Keratinocyte (primary cell): ENCODE measurements at regions not wholly inside any gene's neighbourhood (a gene's known extent, or its start where the extent isn't known, plus 50 kb on each side); places are given as distances from the start of the nearest gene placed in this dataset.

Source experiments
- DNase-seq: peaks from one replicate; pipeline ENCODE4 v3.0.0-alpha.2; 2011; ENCODE audit warnings: low read depth, missing footprints, low spot score
- FAIRE-seq: peaks from 2 replicates; lab custom pipeline; 2011; peaks lifted over from hg19 to GRCh38; lab: Jason Lieb, UNC
- H2AFZ ChIP-seq: 2 replicates; pipeline ENCODE4 v1.6.0; 2012; ENCODE audit warnings: low read length, control low read depth, inconsistent platforms; ENCODE audit not compliant: control insufficient read depth
- H3K27ac ChIP-seq: 2 replicates; pipeline ENCODE4 v1.5.1; 2011; ENCODE audit warnings: low read length; ENCODE audit not compliant: control insufficient read depth, insufficient read depth
- H3K27me3 ChIP-seq: 3 replicates; pipeline ENCODE4 v1.6.0; 2011; ENCODE audit warnings: low read length; ENCODE audit not compliant: control insufficient read depth, insufficient read depth; ENCODE audit errors: extremely low read depth
- H3K36me3 ChIP-seq, 2 experiments: 2 replicates in 1 of 2; 3 replicates in 1 of 2; pipeline ENCODE4 v1.5.1; 2011; ENCODE audit warnings: low read length in 2 of 2, mild to moderate bottlenecking in 1 of 2; ENCODE audit not compliant: control insufficient read depth in 2 of 2, insufficient read depth in 2 of 2; ENCODE audit errors: extremely low read depth in 1 of 2
- H3K4me1 ChIP-seq: 3 replicates; pipeline ENCODE4 v1.5.1; 2011; ENCODE audit warnings: low read length; ENCODE audit not compliant: control insufficient read depth, insufficient read depth; ENCODE audit errors: extremely low read depth
- H3K4me2 ChIP-seq: 3 replicates; pipeline ENCODE4 v1.6.0; 2011; ENCODE audit warnings: low read depth, low read length; ENCODE audit not compliant: control insufficient read depth, insufficient read depth; ENCODE audit errors: extremely low read depth
- H3K4me3 ChIP-seq, 3 experiments: fragments of 200-600 bp in 1 of 3; sonication (generic) in 1 of 3; 2 replicates in 2 of 3; 3 replicates in 1 of 3; pipeline ENCODE4 v1.5.1; 2011 to 2016; ENCODE audit warnings: low read length in 3 of 3, mild to moderate bottlenecking in 3 of 3, control low read depth in 2 of 3, inconsistent platforms in 1 of 3, low read depth in 1 of 3, mixed read lengths in 1 of 3, mixed run types in 1 of 3, moderate library complexity in 1 of 3; ENCODE audit not compliant: control insufficient read depth in 2 of 3, insufficient read depth in 2 of 3; ENCODE audit errors: extremely low read depth in 1 of 3
- H3K79me2 ChIP-seq: 2 replicates; pipeline ENCODE4 v1.6.0; 2012; ENCODE audit warnings: low read length; ENCODE audit not compliant: control insufficient read depth, insufficient read depth
- H3K9ac ChIP-seq: 3 replicates; pipeline ENCODE4 v1.6.0; 2011; ENCODE audit warnings: low read length; ENCODE audit not compliant: control insufficient read depth, insufficient read depth; ENCODE audit errors: extremely low read depth
- H3K9me1 ChIP-seq: 3 replicates; pipeline ENCODE4 v1.6.0; 2011; ENCODE audit warnings: low read length; ENCODE audit not compliant: control insufficient read depth, insufficient read depth; ENCODE audit errors: extremely low read depth
- H3K9me3 ChIP-seq: 2 replicates; pipeline ENCODE4 v1.5.1; 2012; ENCODE audit warnings: low read depth, low read length; ENCODE audit not compliant: control insufficient read depth
- H4K20me1 ChIP-seq: 3 replicates; pipeline ENCODE4 v1.6.0; 2011; ENCODE audit warnings: low read length; ENCODE audit not compliant: control insufficient read depth, insufficient read depth; ENCODE audit errors: extremely low read depth
- CTCF ChIP-seq, 3 experiments: IDR thresholded peaks in 1 of 3; conservative IDR thresholded peaks in 1 of 3; optimal IDR thresholded peaks in 1 of 3; 2 replicates in 2 of 3; 3 replicates in 1 of 3; pipeline versions ENCODE3 to v1.5.1; 2011; ENCODE audit warnings: low read length in 3 of 3, mild to moderate bottlenecking in 3 of 3, moderate library complexity in 2 of 3, control low read depth in 1 of 3, inconsistent platforms in 1 of 3; ENCODE audit not compliant: insufficient read depth in 2 of 3; ENCODE audit errors: extremely low read depth in 1 of 3
- EZH2 ChIP-seq: IDR thresholded peaks from one replicate; pipeline ENCODE4 v1.6.1; 2012; ENCODE audit warnings: inconsistent platforms, mild to moderate bottlenecking, low read length, moderate library complexity
- dilution Hi-C: fragments of 300-500 bp; cut with MboI; formaldehyde crosslinking; loops from one replicate; pipeline ENCODE4 v1.7.0; 2020; ENCODE audit warnings: low sequenced_read_pairs; ENCODE audit not compliant: extremely low pct_ligation_motif_present

GRCh38 chr17:31698751-31699150 lies 160.3 kb downstream of the COPRS start:
- dilution Hi-C loops = loop anchor here (25.0 kb wide), 1 partner anchor 111 kb away; no protein-coding TSS in a partner anchor
- DNase-seq (no peak), FAIRE-seq (no peak)
- no peaks in the 10 kb centered on the region for H3K9me3 ChIP-seq
- H3K36me3 ChIP-seq = no peaks in the 10 kb centered on the region
- no peaks in the 10 kb centered on the region for H3K9me1 ChIP-seq
- H3K79me2 ChIP-seq = no peaks in the 10 kb centered on the region
- no peaks in the 10 kb centered on the region for H3K27me3 ChIP-seq
- no peak for TF ChIP-seq EZH2
- TF ChIP-seq CTCF (optimal IDR thresholded peaks at IDR 0.05 in 1 of 3, IDR thresholded peaks at IDR 0.05 in 1 of 3, conservative IDR thresholded peaks at IDR 0.05 in 1 of 3; ENCODE audit: extremely low read depth in 1 of 3, insufficient read depth in 2 of 3, low read length in 3 of 3) = no peak
- no peak overlapping the region for H3K4me3 ChIP-seq
- H3K9ac ChIP-seq = no peak overlapping the region
- no peak overlapping the region for H3K4me2 ChIP-seq
- H2AFZ ChIP-seq = no peak overlapping the region
- no peak overlapping the region for H3K27ac ChIP-seq
- no peaks in the 10 kb centered on the region for H4K20me1 ChIP-seq
- H3K4me1 ChIP-seq = peaks cover 4% of the 10 kb centered on the region

GRCh38 chr17:31697838-31698237 lies 161.2 kb downstream of the COPRS start:
- H3K9me1 ChIP-seq = no peaks in the 10 kb centered on the region

More at GRCh38 chr17:31697838-31698237, 161.2 kb downstream of the COPRS start:
- dilution Hi-C loops = loop anchor here (25.0 kb wide), 1 partner anchor 111 kb away; no protein-coding TSS in a partner anchor
- H3K27me3 ChIP-seq = no peaks in the 10 kb centered on the region
- no peaks in the 10 kb centered on the region for H4K20me1 ChIP-seq
- H3K27ac ChIP-seq = no peak overlapping the region
- H3K4me3 ChIP-seq = no peak overlapping the region
- DNase-seq (no peak), FAIRE-seq (no peak)
- no peaks in the 10 kb centered on the region for H3K9me3 ChIP-seq
- no peak overlapping the region for H2AFZ ChIP-seq
- H3K36me3 ChIP-seq = no peaks in the 10 kb centered on the region
- no peak overlapping the region for H3K9ac ChIP-seq
- TF ChIP-seq CTCF (optimal IDR thresholded peaks at IDR 0.05 in 1 of 3, IDR thresholded peaks at IDR 0.05 in 1 of 3, conservative IDR thresholded peaks at IDR 0.05 in 1 of 3; ENCODE audit: extremely low read depth in 1 of 3, insufficient read depth in 2 of 3, low read length in 3 of 3) = no peak
- no peak for TF ChIP-seq EZH2
- H3K4me2 ChIP-seq = no peak overlapping the region
- H3K4me1 ChIP-seq = peaks cover 4% of the 10 kb centered on the region
- H3K79me2 ChIP-seq = no peaks in the 10 kb centered on the region
